MM.1S (cell line): ENCODE measurements at regions not wholly inside any gene's neighbourhood (a gene's known extent, or its start where the extent isn't known, plus 50 kb on each side); places are given as distances from the start of the nearest gene placed in this dataset.

Experiments
- DNase-seq: peaks from one replicate; pipeline ENCODE4 v3.0.0-alpha.2; 2015
- H2AFZ ChIP-seq: fragments of 300-600 bp; sonication (generic); 2 replicates; pipeline ENCODE4 v1.6.0; 2016; ENCODE audit warnings: antibody characterized with exemption, low read length
- H3F3A ChIP-seq: fragments of 300-600 bp; sonication (generic); 2 replicates; pipeline ENCODE4 v1.6.1; 2016; ENCODE audit warnings: mild to moderate bottlenecking, antibody characterized with exemption, low read length, moderate library complexity, mixed read lengths; ENCODE audit not compliant: insufficient read depth
- H3K27ac ChIP-seq: fragments of 300-600 bp; sonication (generic); 2 replicates; pipeline ENCODE4 v1.5.1; 2016; ENCODE audit warnings: mild to moderate bottlenecking, low read length
- H3K27me3 ChIP-seq: fragments of 300-600 bp; sonication (generic); replicated peaks from 2 replicates; pipeline ENCODE4 v1.6.0; 2016; ENCODE audit warnings: low read length; ENCODE audit not compliant: insufficient read depth
- H3K36me3 ChIP-seq: fragments of 300-600 bp; sonication (generic); replicated peaks from 2 replicates; pipeline ENCODE4 v1.6.1; 2016; ENCODE audit warnings: mild to moderate bottlenecking, low read length, mixed read lengths; ENCODE audit not compliant: insufficient read depth
- H3K4me1 ChIP-seq: fragments of 300-600 bp; sonication (generic); 2 replicates; pipeline ENCODE4 v1.6.1; 2016; ENCODE audit warnings: low read length, mixed read lengths
- H3K4me2 ChIP-seq: fragments of 300-600 bp; sonication (generic); 2 replicates; pipeline ENCODE4 v1.6.0; 2016; ENCODE audit warnings: low read depth, low read length
- H3K4me3 ChIP-seq: fragments of 300-600 bp; sonication (generic); 2 replicates; pipeline ENCODE4 v1.5.1; 2016; ENCODE audit warnings: low read length, mixed read lengths
- H3K79me2 ChIP-seq: fragments of 300-600 bp; sonication (generic); 2 replicates; pipeline ENCODE4 v1.6.1; 2016; ENCODE audit warnings: mixed run types, low read length, mixed read lengths
- H3K9ac ChIP-seq: fragments of 300-600 bp; sonication (generic); 2 replicates; pipeline ENCODE4 v1.6.1; 2016; ENCODE audit warnings: low read length, mixed read lengths
- H3K9me2 ChIP-seq: fragments of 300-600 bp; sonication (generic); replicated peaks from 2 replicates; pipeline ENCODE4 v1.6.1; 2016; ENCODE audit warnings: mild to moderate bottlenecking, low read length, mixed read lengths; ENCODE audit not compliant: insufficient read depth
- H3K9me3 ChIP-seq: fragments of 300-600 bp; sonication (generic); replicated peaks from 2 replicates; pipeline ENCODE4 v1.6.1; 2016; ENCODE audit warnings: mild to moderate bottlenecking, low read length, mixed read lengths; ENCODE audit not compliant: insufficient read depth
- H4K20me1 ChIP-seq: fragments of 300-600 bp; sonication (generic); 2 replicates; pipeline ENCODE4 v1.6.1; 2016; ENCODE audit warnings: mild to moderate bottlenecking, low read length, moderate library complexity, mixed read lengths; ENCODE audit not compliant: insufficient read depth
- CTCF ChIP-seq: fragments of 300-600 bp; sonication (generic); IDR thresholded peaks from 2 replicates; pipeline ENCODE4 v1.5.1; 2016; ENCODE audit warnings: antibody characterized with exemption, low read length, mixed read lengths
- EZH2 ChIP-seq: fragments of 300-600 bp; sonication (generic); optimal IDR thresholded peaks from 2 replicates; pipeline ENCODE3; 2017; ENCODE audit warnings: low read depth, mild to moderate bottlenecking, antibody characterized with exemption, low read length, mixed read lengths
- EZH2phosphoT487 ChIP-seq: fragments of 300-600 bp; sonication (generic); IDR thresholded peaks from 2 replicates; pipeline ENCODE4 v1.6.1; 2018; ENCODE audit warnings: antibody characterized with exemption, low read length

- Histone ChIP-seq H3K9ac (no peak overlapping the region), H3K9me3 (no peaks in the 10 kb centered on the region), H3K27me3 (no peaks in the 10 kb centered on the region), H3K4me3 (no peak overlapping the region), H3F3A (no peaks in the 10 kb centered on the region), H3K4me1 (no peaks in the 10 kb centered on the region), H3K79me2 (no peaks in the 10 kb centered on the region), H3K9me2 (no peaks in the 10 kb centered on the region), H3K27ac (no peak overlapping the region), H3K36me3 (no peaks in the 10 kb centered on the region), H2AFZ (no peak overlapping the region), H3K4me2 (no peak overlapping the region), H4K20me1 (no peaks in the 10 kb centered on the region)
- TF ChIP-seq EZH2 (no peak), CTCF (no peak), EZH2phosphoT487 (no peak)
- no peak for DNase-seq
Observed at GRCh38 chr12:28951935-28952334, 197.1 kb upstream of the FAR2 start.

- Histone ChIP-seq H3K9me3 (no peaks in the 10 kb centered on the region), H3K4me3 (no peak overlapping the region), H3K4me1 (no peaks in the 10 kb centered on the region), H3K27me3 (no peaks in the 10 kb centered on the region), H4K20me1 (no peaks in the 10 kb centered on the region), H2AFZ (no peak overlapping the region), H3K4me2 (no peak overlapping the region), H3K36me3 (no peaks in the 10 kb centered on the region), H3K9me2 (no peaks in the 10 kb centered on the region), H3F3A (no peaks in the 10 kb centered on the region), H3K79me2 (no peaks in the 10 kb centered on the region), H3K9ac (no peak overlapping the region), H3K27ac (no peak overlapping the region)
- DNase-seq: no peak
- TF ChIP-seq CTCF: no peak
- TF ChIP-seq EZH2phosphoT487: no peak
- no peak for TF ChIP-seq EZH2
Observed at GRCh38 chr12:28954333-28954732, 194.7 kb upstream of the FAR2 start.

- Histone ChIP-seq H2AFZ (no peak overlapping the region), H3K4me1 (no peaks in the 10 kb centered on the region), H3K4me3 (no peak overlapping the region), H3F3A (no peaks in the 10 kb centered on the region), H3K9ac (no peak overlapping the region), H3K9me2 (no peaks in the 10 kb centered on the region), H4K20me1 (no peaks in the 10 kb centered on the region), H3K27me3 (no peaks in the 10 kb centered on the region), H3K9me3 (no peaks in the 10 kb centered on the region), H3K79me2 (no peaks in the 10 kb centered on the region), H3K4me2 (no peak overlapping the region), H3K27ac (no peak overlapping the region), H3K36me3 (no peaks in the 10 kb centered on the region)
- TF ChIP-seq CTCF: no peak
- TF ChIP-seq EZH2: no peak
- TF ChIP-seq EZH2phosphoT487: no peak
- DNase-seq: no peak
Observed at GRCh38 chr12:28955491-28955890, 193.6 kb upstream of the FAR2 start.

- H2AFZ ChIP-seq: no peak overlapping the region
- H3K4me2 ChIP-seq: no peak overlapping the region
- H3K4me3 ChIP-seq: no peak overlapping the region
- no peaks in the 10 kb centered on the region for H3K9me3 ChIP-seq
- no peaks in the 10 kb centered on the region for H3F3A ChIP-seq
- H3K9ac ChIP-seq: no peak overlapping the region
- H3K27me3 ChIP-seq: no peaks in the 10 kb centered on the region
- H3K4me1 ChIP-seq: no peaks in the 10 kb centered on the region
- no peak overlapping the region for H3K27ac ChIP-seq
- no peaks in the 10 kb centered on the region for H3K79me2 ChIP-seq
- no peak for TF ChIP-seq CTCF
- TF ChIP-seq EZH2phosphoT487: no peak
- TF ChIP-seq EZH2: no peak
- DNase-seq: no peak
- no peaks in the 10 kb centered on the region for H4K20me1 ChIP-seq
- no peaks in the 10 kb centered on the region for H3K36me3 ChIP-seq
- H3K9me2 ChIP-seq: no peaks in the 10 kb centered on the region
Observed at GRCh38 chr12:28955931-28956330, 193.1 kb upstream of the FAR2 start.
